Vagina (tissue), 2 donors: ENCODE measurements at regions not wholly inside any gene's neighbourhood (a gene's known extent, or its start where the extent isn't known, plus 50 kb on each side); places are given as distances from the start of the nearest gene placed in this dataset.
"Not testable (repeated sequence)": the region's sequence is repeated elsewhere in the genome, so short reads cannot be mapped to it uniquely, and the experiment has no call there.

Source experiments
- CTCF ChIP-seq, 3 experiments: fragments of 450-650 bp in 2 of 3; fragments of 200-600 bp in 1 of 3; sonication (generic) in 1 of 3; IDR thresholded peaks; one replicate each; pipeline ENCODE4 v1.5.1; 2017 to 2019; ENCODE audit warnings: antibody characterized with exemption in 3 of 3, mild to moderate bottlenecking in 2 of 3, moderate library complexity in 2 of 3
- POLR2A ChIP-seq, 2 donors: fragments of 450-650 bp; IDR thresholded peaks; one replicate each; pipeline ENCODE4 v1.6.1; 2017; ENCODE audit warnings: antibody characterized with exemption in 2 of 2, mild to moderate bottlenecking in 2 of 2, moderate library complexity in 2 of 2
- POLR2AphosphoS5 ChIP-seq, 2 donors: sonication (generic); formaldehyde crosslinking; IDR thresholded peaks; one replicate each; pipeline ENCODE4 v1.9.0; 2017; ENCODE audit warnings: antibody characterized with exemption in 2 of 2, mild to moderate bottlenecking in 2 of 2, low read depth in 1 of 2; ENCODE audit not compliant: insufficient read depth in 1 of 2

- not testable (repeated sequence) for TF ChIP-seq CTCF (IDR thresholded peaks at IDR 0.05); POLR2A (IDR thresholded peaks at IDR 0.05); POLR2AphosphoS5 (IDR thresholded peaks at IDR 0.05; ENCODE audit: insufficient read depth in 1 of 2, low read depth in 1 of 2)
These were observed 143.2 kb downstream of the FAM72B start for GRCh38 chr1:121040974-121041373.
